Cardiac fibroblast (primary cell): ENCODE measurements at regions not wholly inside any gene's neighbourhood (a gene's known extent, or its start where the extent isn't known, plus 50 kb on each side); places are given as distances from the start of the nearest gene placed in this dataset.
A peak's percentile ranks its signal among the peaks of the same experiment; 100 is the strongest.

ENCODE experiments used
- DNase-seq, 2 donors: peaks; one replicate each; pipeline versions ENCODE4 v3.0.0 to v3.0.0-alpha.2; 2010; ENCODE audit warnings: low read depth in 2 of 2
- H3K4me3 ChIP-seq, 2 donors: replicated peaks in 1 of 2; 1 replicate in 1 of 2; 2 replicates in 1 of 2; pipeline ENCODE4 v1.5.1; 2011; ENCODE audit warnings: low read depth in 2 of 2, low read length in 2 of 2, mild to moderate bottlenecking in 2 of 2, moderate library complexity in 1 of 2
- CTCF ChIP-seq: IDR thresholded peaks from one replicate; pipeline ENCODE4 v1.5.1; 2011; ENCODE audit warnings: low read depth, mild to moderate bottlenecking, low read length, inconsistent platforms

GRCh38 chr3:127369356-127369935 lies 81.6 kb upstream of the PRR20G start:
- DNase-seq = no peak
- no peak for TF ChIP-seq CTCF
- H3K4me3 ChIP-seq = no peak overlapping the region

- no peak for TF ChIP-seq CTCF
- no peak for DNase-seq
- no peak overlapping the region for H3K4me3 ChIP-seq
Measured at GRCh38 chr3:127368186-127369032, 80.6 kb upstream of the PRR20G start.

- no peak overlapping the region for H3K4me3 ChIP-seq
- no peak for TF ChIP-seq CTCF
- no peak for DNase-seq
Measured at GRCh38 chr3:127367593-127367992, 79.7 kb upstream of the PRR20G start.

GRCh38 chr3:127366383-127366782 lies 78.5 kb upstream of the PRR20G start:
- TF ChIP-seq CTCF = peak; percentile 12
- no peak overlapping the region for H3K4me3 ChIP-seq
- peak; percentile 4 for DNase-seq

- no peak for TF ChIP-seq CTCF
- no peak for DNase-seq
- no peak overlapping the region for H3K4me3 ChIP-seq
Measured at GRCh38 chr3:127365163-127365798, 77.4 kb upstream of the PRR20G start.

GRCh38 chr3:127363891-127364290 lies 76.0 kb upstream of the PRR20G start:
- TF ChIP-seq CTCF = no peak
- DNase-seq = no peak
- no peak overlapping the region for H3K4me3 ChIP-seq
